Spleen (tissue), 11 donors: ENCODE measurements at regions not wholly inside any gene's neighbourhood (a gene's known extent, or its start where the extent isn't known, plus 50 kb on each side); places are given as distances from the start of the nearest gene placed in this dataset.

Experiments
- DNase-seq: peaks from one replicate; pipeline ENCODE4 v3.0.0-alpha.2; 2020
- H3K27ac ChIP-seq, 8 donors: fragments of 200-600 bp; sonication (generic) in 7 of 8; 1 replicate in 4 of 8; 2 replicates in 4 of 8; pipeline versions ENCODE4 v1.5.0 to v1.8.0; 2016 to 2021; ENCODE audit warnings: inconsistent platforms in 4 of 8, mild to moderate bottlenecking in 4 of 8, moderate library complexity in 1 of 8
- H3K27me3 ChIP-seq, 7 donors: fragments of 200-600 bp; sonication (generic) in 6 of 7; replicated peaks in 1 of 7; 1 replicate in 4 of 7; 2 replicates in 3 of 7; pipeline versions ENCODE4 v1.5.0 to v1.8.0; 2016 to 2021; ENCODE audit warnings: inconsistent platforms in 3 of 7, mild to moderate bottlenecking in 1 of 7
- H3K36me3 ChIP-seq, 6 donors: fragments of 200-600 bp; sonication (generic) in 5 of 6; 1 replicate in 4 of 6; 2 replicates in 2 of 6; pipeline versions ENCODE4 v1.5.0 to v1.8.0; 2016 to 2021; ENCODE audit warnings: inconsistent platforms in 2 of 6
- H3K4me1 ChIP-seq, 6 donors: fragments of 200-600 bp; sonication (generic) in 5 of 6; 1 replicate in 3 of 6; 2 replicates in 3 of 6; pipeline versions ENCODE4 v1.5.0 to v1.8.0; 2016 to 2021; ENCODE audit warnings: inconsistent platforms in 3 of 6
- H3K4me3 ChIP-seq, 8 donors: fragments of 200-600 bp; sonication (generic) in 7 of 8; 1 replicate in 4 of 8; 2 replicates in 4 of 8; pipeline versions ENCODE4 v1.5.0 to v1.8.0; 2016 to 2021; ENCODE audit warnings: inconsistent platforms in 4 of 8, mild to moderate bottlenecking in 4 of 8, moderate library complexity in 2 of 8
- H3K9me3 ChIP-seq, 8 donors: fragments of 200-600 bp; sonication (generic) in 7 of 8; 1 replicate in 4 of 8; 2 replicates in 4 of 8; pipeline versions ENCODE4 v1.5.0 to v1.8.0; 2016 to 2021; ENCODE audit warnings: inconsistent platforms in 4 of 8
- CTCF ChIP-seq, 11 experiments: fragments of 200-600 bp in 7 of 11; fragments of 450-650 bp in 4 of 11; sonication (generic) in 4 of 11; IDR thresholded peaks in 8 of 11; conservative IDR thresholded peaks in 3 of 11; 1 replicate in 7 of 11; 2 replicates in 4 of 11; pipeline versions ENCODE4 v1.4.0 to v1.8.0; 2016 to 2021; ENCODE audit warnings: antibody characterized with exemption in 11 of 11, inconsistent platforms in 4 of 11, mild to moderate bottlenecking in 1 of 11
- POLR2A ChIP-seq, 3 donors: fragments of 450-650 bp; IDR thresholded peaks; one replicate each; pipeline ENCODE4 v1.5.1; 2017; ENCODE audit warnings: antibody characterized with exemption in 3 of 3, mild to moderate bottlenecking in 1 of 3
- POLR2AphosphoS5 ChIP-seq, 3 donors: sonication (generic); formaldehyde crosslinking; IDR thresholded peaks; one replicate each; pipeline ENCODE4 v1.5.1; 2017; ENCODE audit warnings: antibody characterized with exemption in 3 of 3
- WGBS, 5 donors: extraction: QIAGEN DNeasy Blood & Tissue Kit in 3 of 5; methylation state at CpG; one replicate each; pipeline versions ENCODE4 v1.1.5 to v1.1.7; 2013 to 2018; 5-methylcytosine and 5-hydroxymethylcytosine counted together
- intact Hi-C: fragments of 100-400 bp; cut with DNase I; formaldehyde crosslinking; loops from one replicate; pipeline ENCODE4 v1.15.0; 2023; ENCODE audit warnings: low total_unique reads
- donor health status: healthy with polysubstance abuse.
- donor health status: DM: no; HTN: no; CAD: no; lungs with moderate emphysema.
- donor health status: DM: no; HTN: no; CAD: no.
- donor health status: Bipolar disorder and iron deficiency.
- donor health status: healthy.
- donor health status: DM: no; HTN: no; CAD: no.
- donor health status: DM: yes; HTN: yes; CAD: no.

- no peak for DNase-seq
Observed at GRCh38 chr6:104207635-104208034, 652.1 kb downstream of the HACE1 start.

GRCh38 chr6:104201557-104201956 lies 658.2 kb downstream of the HACE1 start:
- no peaks in the 10 kb centered on the region for H3K36me3 ChIP-seq
- DNase-seq = no peak
- intact Hi-C loops = no loop called here
- no peaks in the 10 kb centered on the region for H3K27me3 ChIP-seq
- no peaks in the 10 kb centered on the region for H3K4me1 ChIP-seq
- H3K9me3 ChIP-seq = peaks cover 0 to 60% (median 16%) of the 10 kb centered on the region in 8 donors
- WGBS, 5 donors = 60 to 90% (median 75%) methylated on average over 2 of the region's 2 CpGs
- H3K27ac ChIP-seq = no peak overlapping the region
- TF ChIP-seq POLR2A (IDR thresholded peaks at IDR 0.05) (no peak), CTCF (IDR thresholded peaks at IDR 0.05 in 8 of 11, conservative IDR thresholded peaks at IDR 0.05 in 3 of 11) (no peak), POLR2AphosphoS5 (IDR thresholded peaks at IDR 0.05) (no peak)
- no peak overlapping the region for H3K4me3 ChIP-seq

More at GRCh38 chr6:104207635-104208034, 652.1 kb downstream of the HACE1 start:
- Histone ChIP-seq H3K9me3 (peaks cover 0 to 5% (median 0%) of the 10 kb centered on the region in 8 donors), H3K27me3 (no peaks in the 10 kb centered on the region), H3K4me1 (no peaks in the 10 kb centered on the region), H3K27ac (no peak overlapping the region), H3K4me3 (no peak overlapping the region), H3K36me3 (no peaks in the 10 kb centered on the region)
- TF ChIP-seq CTCF (IDR thresholded peaks at IDR 0.05 in 8 of 11, conservative IDR thresholded peaks at IDR 0.05 in 3 of 11) = no peak
- no peak for TF ChIP-seq POLR2A (IDR thresholded peaks at IDR 0.05)
- TF ChIP-seq POLR2AphosphoS5 (IDR thresholded peaks at IDR 0.05) = no peak
- intact Hi-C loops = no loop called here

- no peaks in the 10 kb centered on the region for H3K4me1 ChIP-seq
- H3K4me3 ChIP-seq = no peak overlapping the region
- DNase-seq = no peak
- intact Hi-C loops = no loop called here
- TF ChIP-seq POLR2AphosphoS5 (IDR thresholded peaks at IDR 0.05) (no peak), POLR2A (IDR thresholded peaks at IDR 0.05) (no peak), CTCF (IDR thresholded peaks at IDR 0.05 in 8 of 11, conservative IDR thresholded peaks at IDR 0.05 in 3 of 11) (no peak)
- no peaks in the 10 kb centered on the region for H3K27me3 ChIP-seq
- no peak overlapping the region for H3K27ac ChIP-seq
- H3K9me3 ChIP-seq = peaks cover 0 to 25% (median 24%) of the 10 kb centered on the region in 8 donors
- no peaks in the 10 kb centered on the region for H3K36me3 ChIP-seq
Observed at GRCh38 chr6:104187616-104188015, 672.1 kb downstream of the HACE1 start.

GRCh38 chr6:104186831-104187230 lies 672.9 kb downstream of the HACE1 start:
- H3K4me1 ChIP-seq = no peaks in the 10 kb centered on the region
- WGBS, 5 donors = 57 to 100% (median 70%) methylated on average over 1 to 3 of the region's 3 CpGs
- H3K27me3 ChIP-seq = no peaks in the 10 kb centered on the region
- TF ChIP-seq CTCF (IDR thresholded peaks at IDR 0.05 in 8 of 11, conservative IDR thresholded peaks at IDR 0.05 in 3 of 11) (no peak), POLR2A (IDR thresholded peaks at IDR 0.05) (no peak), POLR2AphosphoS5 (IDR thresholded peaks at IDR 0.05) (no peak)
- H3K9me3 ChIP-seq = peaks cover 0 to 22% (median 16%) of the 10 kb centered on the region in 8 donors
- DNase-seq = no peak
- intact Hi-C loops = no loop called here
- H3K27ac ChIP-seq = no peak overlapping the region
- H3K36me3 ChIP-seq = no peaks in the 10 kb centered on the region
- H3K4me3 ChIP-seq = no peak overlapping the region
